ENCODE measurements at regions not wholly inside any gene's neighbourhood (a gene's known extent, or its start where the extent isn't known, plus 50 kb on each side); places are given as distances from the start of the nearest gene placed in this dataset.

GRCh38 chr10:78577712-78578111 lies 491.1 kb upstream of the ZMIZ1 start:
- TF ChIP-seq ZBTB7A (IDR thresholded peaks at IDR 0.05; ENCODE audit: low read depth) (no peak), YY1 (IDR thresholded peaks at IDR 0.05; ENCODE audit: low read depth) (no peak), RAD21 (IDR thresholded peaks at IDR 0.05; ENCODE audit: low read depth) (no peak)

All from Ishikawa (cell line).